GM18519 (cell line): ENCODE measurements at regions not wholly inside any gene's neighbourhood (a gene's known extent, or its start where the extent isn't known, plus 50 kb on each side); places are given as distances from the start of the nearest gene placed in this dataset.

Experiments used
- ATAC-seq: cut with Tn5 transposase; IDR thresholded peaks from one replicate; pipeline ENCODE4 v1.9.1; 2021; ENCODE audit warnings: mild to moderate bottlenecking, moderate library complexity; ENCODE audit not compliant: unreplicated experiment, low FRiP score

DNA sequence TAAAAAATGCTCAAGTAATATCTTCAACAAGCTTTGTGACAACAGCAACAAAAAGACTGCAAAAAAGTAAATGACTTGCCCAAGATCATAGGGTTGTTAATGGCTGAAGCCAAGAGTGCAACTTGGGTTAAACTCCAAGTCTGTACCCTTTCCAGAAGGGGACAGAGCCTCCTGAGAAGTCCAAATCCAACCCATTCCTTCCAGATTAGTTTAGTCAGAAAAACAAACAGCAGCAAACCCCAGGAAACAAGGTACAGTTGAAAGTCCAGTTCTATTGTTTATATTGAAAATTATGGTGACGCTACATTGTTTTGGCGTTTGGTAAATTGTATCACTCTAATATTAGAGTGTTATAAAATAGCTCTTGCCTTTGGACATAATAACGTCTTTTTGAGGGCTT is 239.9 kb downstream of the SPTSSA start:
- ATAC-seq: no peak

- no peak for ATAC-seq
Measured at GRCh38 chr14:34220921-34221320, 241.1 kb downstream of the SPTSSA start.

GRCh38 chr14:34220378-34220706 is 241.7 kb downstream of the SPTSSA start:
- ATAC-seq: no peak

GRCh38 chr14:34219661-34220377 is 242.2 kb downstream of the SPTSSA start:
- ATAC-seq: no peak

DNA sequence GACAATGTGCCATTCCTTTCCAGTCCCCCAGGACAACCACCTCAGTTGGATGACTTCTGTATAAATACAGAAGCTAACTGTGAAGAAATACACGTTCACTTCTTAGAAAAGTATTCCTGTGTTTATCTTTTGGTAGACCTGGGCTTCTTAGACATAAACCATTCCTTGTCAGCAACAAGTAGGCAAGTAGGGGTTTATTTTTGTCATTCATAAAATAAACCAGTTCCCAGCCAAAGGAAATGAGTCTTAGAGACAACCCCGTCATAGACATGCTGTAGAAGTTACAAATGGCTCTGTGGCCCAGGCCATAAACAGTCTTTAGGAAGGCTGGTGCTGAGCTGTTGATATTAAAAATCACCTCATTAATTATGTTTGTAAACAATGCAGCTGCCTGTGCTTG is 243.2 kb downstream of the SPTSSA start:
- no peak for ATAC-seq

- no peak for ATAC-seq
Measured at GRCh38 chr14:34214961-34215360, 247.1 kb downstream of the SPTSSA start.

- ATAC-seq: no peak
Measured at GRCh38 chr14:34213332-34213731, 248.7 kb downstream of the SPTSSA start.

DNA sequence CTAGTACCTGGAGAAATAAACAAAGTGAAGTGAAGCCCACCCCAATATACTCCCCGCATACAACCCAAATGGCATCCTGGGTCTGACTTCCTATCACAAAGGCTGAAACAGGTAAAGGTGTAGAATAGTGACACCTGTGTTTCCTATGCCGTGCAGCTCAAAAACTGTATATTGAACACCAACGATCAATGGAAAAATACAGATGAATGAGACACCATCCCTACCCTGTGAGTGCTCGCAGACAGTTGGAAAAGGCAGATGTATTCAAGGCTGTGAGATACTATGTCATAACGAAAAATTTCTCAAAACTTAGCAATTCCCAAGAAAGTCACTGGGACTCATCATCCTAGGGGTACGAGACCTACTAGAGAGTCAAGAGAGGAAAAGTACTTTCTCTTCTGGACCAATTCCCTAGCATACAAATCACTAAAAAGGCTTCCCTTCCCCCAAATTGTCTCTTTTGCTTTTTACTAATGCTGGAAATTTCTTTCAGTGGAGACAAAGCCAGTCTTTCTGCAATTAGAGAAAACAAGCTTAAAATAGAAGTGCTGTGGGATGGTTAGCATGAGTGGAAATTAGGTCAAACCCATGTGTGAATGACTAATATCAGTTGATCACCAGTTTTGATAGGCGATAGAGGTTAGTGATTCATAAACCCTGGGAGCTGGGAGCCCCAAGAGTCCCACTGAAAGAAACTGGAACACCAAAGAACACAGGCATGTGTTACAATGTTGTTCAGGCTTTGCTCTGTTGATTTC is 249.7 kb downstream of the SPTSSA start:
- no peak for ATAC-seq

- ATAC-seq: no peak
Measured at GRCh38 chr14:34211732-34212131, 250.3 kb downstream of the SPTSSA start.

- no peak for ATAC-seq
Measured at GRCh38 chr14:34208532-34208931, 253.5 kb downstream of the SPTSSA start.

GRCh38 chr14:34205799-34206198 is 254.9 kb upstream of the EGLN3 start:
- ATAC-seq: no peak

DNA sequence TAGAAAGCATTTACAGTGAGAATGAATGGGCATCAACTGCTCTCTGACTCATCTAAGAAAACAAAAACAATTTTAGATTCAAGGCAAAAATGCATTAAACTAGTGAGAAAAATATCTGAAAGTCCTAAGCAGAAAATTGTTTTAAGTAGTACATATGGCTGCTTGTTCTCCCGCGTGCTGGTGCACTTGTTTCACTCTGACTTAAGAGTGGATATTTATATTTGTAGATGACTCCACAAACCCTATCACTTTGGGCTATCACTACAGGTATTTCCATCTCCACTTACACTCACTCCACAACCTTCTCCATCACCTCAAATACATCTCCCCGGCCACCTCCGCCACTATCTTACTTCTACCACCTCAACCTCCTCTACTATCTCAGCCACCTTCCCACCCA is 253.9 kb upstream of the EGLN3 start:
- no peak for ATAC-seq

- ATAC-seq: no peak
Measured at GRCh38 chr14:34203251-34203722, 252.4 kb upstream of the EGLN3 start.

DNA sequence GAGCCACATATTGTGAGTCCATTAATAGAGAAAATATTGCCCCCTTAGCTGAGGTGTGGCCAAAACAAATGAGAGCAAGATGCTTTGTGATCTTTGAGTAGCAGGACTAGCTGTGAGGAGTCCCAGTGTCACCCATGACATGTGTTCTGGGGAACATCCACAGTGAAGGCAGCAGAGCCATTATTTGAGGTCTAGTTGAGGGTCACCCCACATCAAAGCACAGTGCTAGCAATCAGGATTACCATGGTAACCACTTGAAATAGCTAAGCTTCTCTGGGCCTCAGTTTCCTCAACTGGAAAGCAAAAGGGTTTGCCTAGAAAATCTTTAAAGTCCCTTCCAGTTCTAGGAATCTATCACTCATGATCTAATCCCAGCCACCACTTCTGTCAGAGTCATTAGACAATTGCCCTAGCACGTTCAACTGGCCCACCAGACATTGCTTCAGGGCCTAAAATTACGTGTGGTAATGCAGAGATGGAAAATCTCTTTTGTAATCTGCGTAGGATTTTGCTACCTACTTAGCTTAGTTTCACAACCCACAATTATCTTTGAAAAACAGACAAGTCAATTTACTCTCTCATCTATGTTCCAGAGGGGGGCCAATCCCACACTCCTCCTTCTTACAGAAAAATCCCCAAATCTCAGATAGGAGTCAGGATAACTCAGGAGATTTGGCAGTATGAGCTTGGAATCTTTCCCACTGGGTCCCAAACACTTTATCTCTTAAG is 251.2 kb upstream of the EGLN3 start:
- ATAC-seq: no peak

DNA sequence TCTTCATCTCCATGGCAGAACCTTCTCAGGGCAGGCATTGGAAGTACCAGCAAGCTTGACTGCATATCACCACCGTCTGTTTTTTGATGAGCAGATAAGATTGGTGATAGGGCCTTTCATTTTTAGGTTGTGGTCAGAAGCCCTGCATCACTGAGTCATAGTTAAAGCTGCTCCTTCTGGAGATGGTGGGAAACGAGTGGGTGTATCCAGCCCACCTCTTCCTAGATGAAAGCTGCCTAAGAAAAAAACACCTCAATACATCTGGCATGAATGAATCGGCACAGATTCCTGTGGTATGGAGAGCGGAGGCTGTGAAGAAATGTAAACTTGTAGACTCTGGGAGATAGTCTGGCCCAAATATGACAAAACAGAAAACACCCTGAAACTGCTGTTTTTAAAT is 248.7 kb upstream of the EGLN3 start:
- ATAC-seq: no peak

DNA sequence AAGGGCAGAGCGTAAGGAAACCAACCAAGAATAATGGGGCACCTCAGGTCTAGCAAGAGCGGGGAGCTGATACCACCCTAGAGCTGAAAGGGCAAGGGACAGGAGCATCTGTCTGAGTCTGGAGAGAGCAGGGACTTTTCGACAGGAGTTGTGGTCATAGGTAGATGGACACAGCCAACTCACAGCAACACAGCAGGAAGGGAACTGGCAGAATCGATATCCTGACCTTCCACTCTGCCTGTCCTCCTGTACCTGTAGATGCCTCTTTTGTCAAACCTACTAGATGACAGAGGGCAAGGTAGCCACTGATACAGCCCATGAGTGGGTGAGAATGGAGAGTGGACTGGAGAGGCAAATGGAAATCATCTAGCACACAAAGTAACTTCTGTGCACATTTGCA is 247.2 kb upstream of the EGLN3 start:
- ATAC-seq: no peak

DNA sequence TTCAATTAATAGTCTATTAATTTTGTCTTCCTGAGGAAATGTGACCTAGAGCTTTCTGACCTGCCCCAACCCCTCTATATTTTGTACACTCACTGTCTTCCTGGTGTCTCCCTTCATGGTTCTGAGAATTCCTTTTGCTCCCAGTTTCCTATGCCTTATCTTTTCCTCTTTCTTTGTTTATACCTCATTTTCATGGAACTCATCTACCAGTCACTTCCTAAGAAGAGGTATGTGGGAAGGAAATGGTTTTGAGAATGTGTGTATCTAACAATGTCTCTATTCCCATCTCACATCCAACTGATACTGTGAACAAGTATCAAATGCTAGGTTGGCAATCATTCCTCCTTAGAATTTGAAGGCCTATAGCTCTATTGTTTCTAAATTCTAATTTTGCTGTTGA is 245.1 kb upstream of the EGLN3 start:
- ATAC-seq: no peak

GRCh38 chr14:34190717-34191116 is 239.8 kb upstream of the EGLN3 start:
- ATAC-seq: no peak

- no peak for ATAC-seq
Measured at GRCh38 chr14:34189866-34190265, 239.0 kb upstream of the EGLN3 start.

DNA sequence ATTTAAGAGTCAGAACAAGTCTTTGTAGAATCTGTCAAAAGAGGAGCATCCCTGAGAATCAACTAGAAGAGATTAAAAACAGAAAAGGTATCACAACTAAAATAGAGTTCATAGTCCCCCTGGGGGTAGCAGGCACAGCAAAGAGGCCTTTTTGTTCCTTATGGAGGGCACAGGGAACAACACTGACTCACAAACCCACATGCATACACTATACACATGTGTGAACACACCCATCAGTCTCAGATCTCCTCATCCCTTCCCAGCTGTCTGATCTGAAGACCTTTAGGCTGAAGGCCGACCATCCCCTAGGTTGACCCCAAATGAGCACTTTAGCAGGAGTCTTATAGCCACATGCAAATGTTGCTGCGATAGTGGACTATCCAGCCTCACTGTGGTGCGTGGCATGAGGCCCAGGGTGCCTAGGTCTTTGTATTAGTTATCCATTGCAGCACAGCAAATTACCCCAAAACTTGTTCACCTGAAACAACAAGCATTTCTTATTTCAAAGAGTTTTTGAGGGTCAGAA is 236.7 kb upstream of the EGLN3 start:
- no peak for ATAC-seq

GRCh38 chr14:34187061-34187460 is 236.2 kb upstream of the EGLN3 start:
- no peak for ATAC-seq
